OCI-LY1 (cell line): ENCODE measurements at regions not wholly inside any gene's neighbourhood (a gene's known extent, or its start where the extent isn't known, plus 50 kb on each side); places are given as distances from the start of the nearest gene placed in this dataset.

Experiments used
- H2AFZ ChIP-seq: fragments of 200-600 bp; sonication (generic), shearing (Covaris generic); 2 replicates; pipeline ENCODE4 v1.6.0; 2014; ENCODE audit warnings: antibody characterized with exemption, mild to moderate bottlenecking, low read length
- H3F3A ChIP-seq: fragments of 200-600 bp; sonication (generic), shearing (Covaris generic); 2 replicates; pipeline ENCODE4 v1.6.0; 2014; ENCODE audit warnings: mild to moderate bottlenecking, antibody characterized with exemption, low read length, moderate library complexity; ENCODE audit not compliant: insufficient read depth
- H3K27ac ChIP-seq: fragments of 200-600 bp; sonication (generic); 2 replicates; pipeline ENCODE4 v1.5.1; 2014; ENCODE audit warnings: low read length, mixed run types, mild to moderate bottlenecking, low read depth; ENCODE audit not compliant: poor library complexity, severe bottlenecking
- H3K27me3 ChIP-seq: fragments of 200-600 bp; sonication (generic); 2 replicates; pipeline ENCODE4 v1.6.0; 2014; ENCODE audit warnings: antibody characterized with exemption, mild to moderate bottlenecking, low read length, moderate library complexity; ENCODE audit not compliant: insufficient read depth
- H3K36me3 ChIP-seq: fragments of 200-600 bp; sonication (generic); 2 replicates; pipeline ENCODE4 v1.6.1; 2014; ENCODE audit warnings: mild to moderate bottlenecking, antibody characterized with exemption, low read length, moderate library complexity, mixed read lengths; ENCODE audit not compliant: insufficient read depth
- H3K4me1 ChIP-seq: fragments of 200-600 bp; sonication (generic); 2 replicates; pipeline ENCODE4 v1.5.1; 2014; ENCODE audit warnings: mild to moderate bottlenecking, low read length, moderate library complexity; ENCODE audit not compliant: insufficient read depth, severe bottlenecking
- H3K4me2 ChIP-seq: fragments of 200-600 bp; sonication (generic), shearing (Covaris generic); 2 replicates; pipeline ENCODE4 v1.6.1; 2014; ENCODE audit warnings: low read length
- H3K4me3 ChIP-seq: fragments of 200-600 bp; sonication (generic); 2 replicates; pipeline ENCODE4 v1.5.1; 2014; ENCODE audit warnings: low read length, low read depth, mild to moderate bottlenecking, mixed read lengths; ENCODE audit not compliant: poor library complexity, severe bottlenecking
- H3K79me2 ChIP-seq: fragments of 200-600 bp; shearing (Covaris generic); 2 replicates; pipeline ENCODE4 v1.6.1; 2016; ENCODE audit warnings: mixed run types, low read length, mixed read lengths; ENCODE audit not compliant: insufficient read depth
- H3K9ac ChIP-seq: fragments of 200-600 bp; sonication (generic), shearing (Covaris generic); 2 replicates; pipeline ENCODE4 v1.6.1; 2014; ENCODE audit warnings: mild to moderate bottlenecking, low read length, mixed read lengths
- H3K9me2 ChIP-seq: fragments of 200-600 bp; sonication (generic), shearing (Covaris generic); 2 replicates; pipeline ENCODE4 v1.6.1; 2014; ENCODE audit warnings: low read depth, mild to moderate bottlenecking, low read length, mixed read lengths
- H3K9me3 ChIP-seq: fragments of 200-600 bp; shearing (Covaris generic); 2 replicates; pipeline ENCODE4 v1.6.1; 2014; ENCODE audit warnings: low read length, mixed read lengths
- H4K20me1 ChIP-seq: fragments of 200-600 bp; sonication (generic), shearing (Covaris generic); 2 replicates; pipeline ENCODE4 v1.6.0; 2016; ENCODE audit warnings: mild to moderate bottlenecking, low read length; ENCODE audit not compliant: insufficient read depth
- EZH2 ChIP-seq: fragments of 200-600 bp; sonication (generic), shearing (Covaris generic); IDR thresholded peaks from 2 replicates; pipeline ENCODE4 v1.8.0; 2017; ENCODE audit warnings: borderline replicate concordance, mixed run types, mild to moderate bottlenecking, antibody characterized with exemption, low read length, moderate library complexity, mixed read lengths
- TF ChIP-seq, protein P1 (sequence below): fragments of 200-600 bp; sonication (generic), shearing (Covaris generic); IDR thresholded peaks from 2 replicates; pipeline ENCODE4 v1.5.1; 2017; ENCODE audit warnings: mild to moderate bottlenecking, antibody characterized with exemption, low read length, moderate library complexity, mixed read lengths

DNA sequence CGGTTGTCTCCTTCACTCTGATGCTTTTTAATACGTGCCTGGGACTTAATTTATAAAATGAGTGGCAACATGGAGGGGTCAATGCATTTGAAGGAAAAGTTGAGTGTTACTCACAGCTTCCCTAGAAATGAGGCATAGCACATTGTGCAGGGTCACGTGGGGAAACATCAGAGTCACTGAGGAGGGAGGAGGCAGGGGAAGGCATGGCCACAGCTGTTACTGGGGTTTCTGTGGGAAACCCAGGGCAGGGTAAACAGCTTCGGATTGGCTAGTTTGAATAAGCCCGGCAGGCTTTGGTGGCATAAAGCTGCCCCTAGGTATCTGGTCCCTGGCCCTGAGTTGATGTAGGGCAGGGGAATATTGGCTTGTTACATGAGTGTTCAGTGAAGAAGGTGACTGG lies 98.9 kb upstream of the ST8SIA2 start:
- Histone ChIP-seq H4K20me1 (no peaks in the 10 kb centered on the region), H3F3A (no peaks in the 10 kb centered on the region), H3K9me3 (no peaks in the 10 kb centered on the region), H2AFZ (no peak overlapping the region), H3K4me2 (no peak overlapping the region), H3K27me3 (no peaks in the 10 kb centered on the region), H3K27ac (no peak overlapping the region), H3K9me2 (no peaks in the 10 kb centered on the region), H3K79me2 (no peaks in the 10 kb centered on the region), H3K4me1 (no peaks in the 10 kb centered on the region), H3K4me3 (no peak overlapping the region), H3K9ac (no peak overlapping the region), H3K36me3 (no peaks in the 10 kb centered on the region)
- TF ChIP-seq EZH2: no peak
- TF ChIP-seq, protein P1, sequence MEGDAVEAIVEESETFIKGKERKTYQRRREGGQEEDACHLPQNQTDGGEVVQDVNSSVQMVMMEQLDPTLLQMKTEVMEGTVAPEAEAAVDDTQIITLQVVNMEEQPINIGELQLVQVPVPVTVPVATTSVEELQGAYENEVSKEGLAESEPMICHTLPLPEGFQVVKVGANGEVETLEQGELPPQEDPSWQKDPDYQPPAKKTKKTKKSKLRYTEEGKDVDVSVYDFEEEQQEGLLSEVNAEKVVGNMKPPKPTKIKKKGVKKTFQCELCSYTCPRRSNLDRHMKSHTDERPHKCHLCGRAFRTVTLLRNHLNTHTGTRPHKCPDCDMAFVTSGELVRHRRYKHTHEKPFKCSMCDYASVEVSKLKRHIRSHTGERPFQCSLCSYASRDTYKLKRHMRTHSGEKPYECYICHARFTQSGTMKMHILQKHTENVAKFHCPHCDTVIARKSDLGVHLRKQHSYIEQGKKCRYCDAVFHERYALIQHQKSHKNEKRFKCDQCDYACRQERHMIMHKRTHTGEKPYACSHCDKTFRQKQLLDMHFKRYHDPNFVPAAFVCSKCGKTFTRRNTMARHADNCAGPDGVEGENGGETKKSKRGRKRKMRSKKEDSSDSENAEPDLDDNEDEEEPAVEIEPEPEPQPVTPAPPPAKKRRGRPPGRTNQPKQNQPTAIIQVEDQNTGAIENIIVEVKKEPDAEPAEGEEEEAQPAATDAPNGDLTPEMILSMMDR: no peak

DNA sequence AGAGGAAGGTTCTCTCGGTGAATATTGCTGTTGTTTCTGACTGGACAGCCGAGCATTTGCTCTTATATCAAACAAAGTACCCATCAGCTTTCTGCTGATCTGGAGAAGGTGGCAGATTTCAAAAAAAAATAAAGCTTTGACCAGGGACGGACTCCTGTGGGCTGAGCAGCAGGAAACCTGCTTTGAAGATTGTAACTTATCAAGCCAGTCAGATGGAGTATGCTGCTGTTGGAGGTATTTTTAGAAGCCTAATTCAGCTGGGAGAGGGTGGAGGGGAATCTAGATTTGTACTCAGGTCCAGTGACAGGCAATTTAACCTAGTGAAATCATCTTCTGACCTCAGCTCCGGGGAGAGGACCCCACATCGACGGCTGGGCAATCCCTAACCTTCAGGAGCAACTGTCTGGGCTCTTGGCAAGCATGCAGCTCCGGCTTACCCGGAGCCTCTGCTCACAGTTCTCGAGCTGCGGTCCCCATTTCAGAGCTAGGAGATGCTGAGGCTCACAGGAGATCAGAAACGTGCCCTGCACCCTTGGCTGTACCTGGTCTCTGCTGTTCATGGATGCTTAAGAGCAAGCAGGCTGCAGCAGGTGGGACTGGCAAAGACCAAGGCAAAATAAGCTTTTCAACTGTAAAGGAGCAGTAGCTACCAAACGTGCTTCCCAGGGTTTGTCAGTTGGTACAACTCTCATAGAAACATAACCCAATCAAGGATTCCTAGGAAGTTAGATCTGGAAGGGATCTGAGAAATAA lies 89.3 kb upstream of the ST8SIA2 start:
- Histone ChIP-seq H3F3A (no peaks in the 10 kb centered on the region), H3K27me3 (no peaks in the 10 kb centered on the region), H3K9ac (no peak overlapping the region), H4K20me1 (no peaks in the 10 kb centered on the region), H3K4me2 (no peak overlapping the region), H3K27ac (no peak overlapping the region), H3K4me1 (no peaks in the 10 kb centered on the region), H2AFZ (no peak overlapping the region), H3K36me3 (no peaks in the 10 kb centered on the region), H3K4me3 (no peak overlapping the region), H3K9me2 (no peaks in the 10 kb centered on the region), H3K79me2 (no peaks in the 10 kb centered on the region), H3K9me3 (no peaks in the 10 kb centered on the region)
- TF ChIP-seq, protein P1: no peak
- no peak for TF ChIP-seq EZH2

DNA sequence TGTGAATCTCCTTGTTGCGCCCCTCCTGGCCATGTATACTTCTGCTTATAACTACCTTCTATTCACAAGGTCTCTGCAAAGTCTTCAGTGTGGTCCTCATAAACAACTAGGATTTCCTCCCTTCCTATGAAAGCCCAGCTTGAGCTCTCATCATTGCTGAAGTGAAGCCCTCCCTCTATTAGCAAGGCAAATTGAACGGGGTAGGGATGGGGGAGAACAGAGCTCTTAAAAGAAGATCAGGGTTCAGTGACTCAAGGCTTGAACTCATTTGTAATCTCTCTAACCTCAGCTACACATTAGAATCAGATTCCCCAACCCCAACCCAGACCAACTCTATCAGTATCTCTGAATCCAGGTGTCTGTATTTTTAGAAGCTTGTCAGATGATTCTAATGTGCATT lies 88.3 kb upstream of the ST8SIA2 start:
- Histone ChIP-seq H3K4me2 (no peak overlapping the region), H2AFZ (no peak overlapping the region), H3K4me1 (no peaks in the 10 kb centered on the region), H3K9me3 (no peaks in the 10 kb centered on the region), H3K9me2 (no peaks in the 10 kb centered on the region), H3F3A (no peaks in the 10 kb centered on the region), H3K36me3 (no peaks in the 10 kb centered on the region), H4K20me1 (no peaks in the 10 kb centered on the region), H3K4me3 (no peak overlapping the region), H3K9ac (no peak overlapping the region), H3K79me2 (no peaks in the 10 kb centered on the region), H3K27ac (no peak overlapping the region), H3K27me3 (no peaks in the 10 kb centered on the region)
- TF ChIP-seq, protein P1: no peak
- TF ChIP-seq EZH2: no peak
